Body of pancreas (tissue), 4 donors: ENCODE measurements at regions not wholly inside any gene's neighbourhood (a gene's known extent, or its start where the extent isn't known, plus 50 kb on each side); places are given as distances from the start of the nearest gene placed in this dataset.

Experiments used
- POLR2A ChIP-seq, 3 donors: fragments of 450-650 bp; IDR thresholded peaks; one replicate each; pipeline ENCODE4 v1.6.1; 2016; ENCODE audit warnings: antibody characterized with exemption in 3 of 3, mild to moderate bottlenecking in 2 of 3
- TF ChIP-seq, protein P1 (sequence below), 7 experiments: fragments of 450-650 bp in 4 of 7; fragments of 200-600 bp in 3 of 7; sonication (generic) in 3 of 7; IDR thresholded peaks; one replicate each; pipeline ENCODE4 v1.5.1; 2016 to 2019; ENCODE audit warnings: antibody characterized with exemption in 7 of 7

- TF ChIP-seq POLR2A (IDR thresholded peaks at IDR 0.05), result no peak
- TF ChIP-seq, protein P1, sequence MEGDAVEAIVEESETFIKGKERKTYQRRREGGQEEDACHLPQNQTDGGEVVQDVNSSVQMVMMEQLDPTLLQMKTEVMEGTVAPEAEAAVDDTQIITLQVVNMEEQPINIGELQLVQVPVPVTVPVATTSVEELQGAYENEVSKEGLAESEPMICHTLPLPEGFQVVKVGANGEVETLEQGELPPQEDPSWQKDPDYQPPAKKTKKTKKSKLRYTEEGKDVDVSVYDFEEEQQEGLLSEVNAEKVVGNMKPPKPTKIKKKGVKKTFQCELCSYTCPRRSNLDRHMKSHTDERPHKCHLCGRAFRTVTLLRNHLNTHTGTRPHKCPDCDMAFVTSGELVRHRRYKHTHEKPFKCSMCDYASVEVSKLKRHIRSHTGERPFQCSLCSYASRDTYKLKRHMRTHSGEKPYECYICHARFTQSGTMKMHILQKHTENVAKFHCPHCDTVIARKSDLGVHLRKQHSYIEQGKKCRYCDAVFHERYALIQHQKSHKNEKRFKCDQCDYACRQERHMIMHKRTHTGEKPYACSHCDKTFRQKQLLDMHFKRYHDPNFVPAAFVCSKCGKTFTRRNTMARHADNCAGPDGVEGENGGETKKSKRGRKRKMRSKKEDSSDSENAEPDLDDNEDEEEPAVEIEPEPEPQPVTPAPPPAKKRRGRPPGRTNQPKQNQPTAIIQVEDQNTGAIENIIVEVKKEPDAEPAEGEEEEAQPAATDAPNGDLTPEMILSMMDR (IDR thresholded peaks at IDR 0.05), result no peak
Observed at GRCh38 chr3:28867836-28868235, 413.0 kb upstream of the RBMS3 start.
